RWPE1 (cell line): ENCODE measurements at regions not wholly inside any gene's neighbourhood (a gene's known extent, or its start where the extent isn't known, plus 50 kb on each side); places are given as distances from the start of the nearest gene placed in this dataset.

Source experiments
- CTCF ChIA-PET: fragments of 350-600 bp; sonication (Branson Sonifier 250); formaldehyde crosslinking; extraction: SDS; loops from one replicate; lab custom pipeline; 2021; lab: Yijun Ruan, JAX
- POLR2A ChIA-PET: fragments of 400-600 bp; formaldehyde crosslinking; extraction: SDS; loops from one replicate; lab custom pipeline; 2020; ENCODE audit warnings: antibody characterized with exemption; ENCODE audit not compliant: low non-redundant PET; lab: Yijun Ruan, JAX
- DNase-seq: peaks from one replicate; pipeline ENCODE4 v3.0.0; 2012; ENCODE audit warnings: low spot score
- H3K27ac ChIP-seq: fragments of 450-650 bp; 2 replicates; pipeline ENCODE4 v1.5.1; 2017
- TF ChIP-seq, protein P1 (sequence below): fragments of 450-650 bp; conservative IDR thresholded peaks from 2 replicates; pipeline ENCODE4 v1.5.1; 2017; ENCODE audit warnings: low read depth, mild to moderate bottlenecking

DNA sequence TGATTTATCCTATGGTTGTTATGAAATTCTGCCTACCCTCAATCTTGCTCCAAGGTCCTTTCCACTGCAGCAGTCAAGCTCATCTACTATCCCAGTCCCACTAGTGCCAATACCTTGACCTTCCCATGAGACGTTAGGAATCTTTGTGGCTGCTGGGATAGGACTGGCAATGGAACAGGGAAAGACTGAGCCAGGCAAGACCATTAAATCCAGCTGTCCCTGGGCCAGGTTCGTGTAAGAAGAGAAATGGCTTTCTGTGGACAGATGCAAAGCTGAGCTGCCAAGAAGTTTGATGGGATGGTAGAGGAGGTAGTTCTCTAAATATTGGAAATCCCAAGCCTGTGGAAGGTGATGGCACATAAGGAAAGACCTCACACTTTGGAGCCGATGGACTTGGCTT lies 50.1 kb upstream of the TMEM17 start:
- H3K27ac ChIP-seq = no peak overlapping the region
- CTCF ChIA-PET = interaction anchor here (0.6 to 0.9 kb wide), 3 partner anchors 73 to 104 kb away, joined by 3 to 4 read pairs (median 3); no protein-coding TSS in a partner anchor
- DNase-seq = no peak
- TF ChIP-seq, protein P1, sequence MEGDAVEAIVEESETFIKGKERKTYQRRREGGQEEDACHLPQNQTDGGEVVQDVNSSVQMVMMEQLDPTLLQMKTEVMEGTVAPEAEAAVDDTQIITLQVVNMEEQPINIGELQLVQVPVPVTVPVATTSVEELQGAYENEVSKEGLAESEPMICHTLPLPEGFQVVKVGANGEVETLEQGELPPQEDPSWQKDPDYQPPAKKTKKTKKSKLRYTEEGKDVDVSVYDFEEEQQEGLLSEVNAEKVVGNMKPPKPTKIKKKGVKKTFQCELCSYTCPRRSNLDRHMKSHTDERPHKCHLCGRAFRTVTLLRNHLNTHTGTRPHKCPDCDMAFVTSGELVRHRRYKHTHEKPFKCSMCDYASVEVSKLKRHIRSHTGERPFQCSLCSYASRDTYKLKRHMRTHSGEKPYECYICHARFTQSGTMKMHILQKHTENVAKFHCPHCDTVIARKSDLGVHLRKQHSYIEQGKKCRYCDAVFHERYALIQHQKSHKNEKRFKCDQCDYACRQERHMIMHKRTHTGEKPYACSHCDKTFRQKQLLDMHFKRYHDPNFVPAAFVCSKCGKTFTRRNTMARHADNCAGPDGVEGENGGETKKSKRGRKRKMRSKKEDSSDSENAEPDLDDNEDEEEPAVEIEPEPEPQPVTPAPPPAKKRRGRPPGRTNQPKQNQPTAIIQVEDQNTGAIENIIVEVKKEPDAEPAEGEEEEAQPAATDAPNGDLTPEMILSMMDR = no peak
- POLR2A ChIA-PET = no interaction called here
